ENCODE measurements at regions not wholly inside any gene's neighbourhood (a gene's known extent, or its start where the extent isn't known, plus 50 kb on each side); places are given as distances from the start of the nearest gene placed in this dataset.

GRCh38 chr7:142567201-142568075, 181.8 kb upstream of the PRSS1 start:
- TF ChIP-seq CTCF (IDR thresholded peaks at IDR 0.05) (no peak), POLR2A (IDR thresholded peaks at IDR 0.05) (no peak)
